Activated CD8-positive, alpha-beta memory T cell treated with anti-CD3 and anti-CD28 coated beads for 1 hour (primary cell): ENCODE measurements at regions not wholly inside any gene's neighbourhood (a gene's known extent, or its start where the extent isn't known, plus 50 kb on each side); places are given as distances from the start of the nearest gene placed in this dataset.
"Not testable (repeated sequence)": the region's sequence is repeated elsewhere in the genome, so short reads cannot be mapped to it uniquely, and the experiment has no call there.

Experiments
- DNase-seq, 2 donors: peaks; one replicate each; pipeline ENCODE4 v3.0.0-alpha.2; 2020; ENCODE audit warnings: low read depth in 1 of 2; ENCODE audit errors: extremely low read depth in 1 of 2

GRCh38 chr2:36168115-36168514, 187.5 kb upstream of the CRIM1 start:
- no peak for DNase-seq

DNA sequence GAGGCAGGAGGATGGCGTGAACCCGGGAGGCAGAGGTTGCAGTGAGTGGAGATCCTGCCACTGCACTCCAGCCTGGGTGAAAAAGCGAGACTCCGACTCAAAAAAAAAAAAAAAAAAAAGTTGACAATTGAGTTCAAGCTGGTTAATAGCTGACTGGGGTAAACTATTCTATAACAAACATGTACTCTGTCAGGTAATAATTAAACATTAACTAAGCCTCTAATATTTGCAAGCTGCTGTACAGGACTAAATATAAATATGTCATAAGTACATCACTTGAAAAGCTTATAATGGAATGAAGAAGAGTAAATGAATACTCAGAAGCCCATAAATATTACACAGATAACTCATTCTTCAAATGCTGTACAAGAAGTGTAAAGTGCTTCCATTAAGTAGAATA, 190.4 kb upstream of the CRIM1 start:
- DNase-seq = no peak

GRCh38 chr2:36163520-36164254, 191.9 kb upstream of the CRIM1 start:
- no peak for DNase-seq

GRCh38 chr2:36157093-36157492, 198.5 kb upstream of the CRIM1 start:
- DNase-seq = not testable (repeated sequence)

- no peak for DNase-seq
Measured at GRCh38 chr2:36147670-36148390, 207.7 kb upstream of the CRIM1 start.

DNA sequence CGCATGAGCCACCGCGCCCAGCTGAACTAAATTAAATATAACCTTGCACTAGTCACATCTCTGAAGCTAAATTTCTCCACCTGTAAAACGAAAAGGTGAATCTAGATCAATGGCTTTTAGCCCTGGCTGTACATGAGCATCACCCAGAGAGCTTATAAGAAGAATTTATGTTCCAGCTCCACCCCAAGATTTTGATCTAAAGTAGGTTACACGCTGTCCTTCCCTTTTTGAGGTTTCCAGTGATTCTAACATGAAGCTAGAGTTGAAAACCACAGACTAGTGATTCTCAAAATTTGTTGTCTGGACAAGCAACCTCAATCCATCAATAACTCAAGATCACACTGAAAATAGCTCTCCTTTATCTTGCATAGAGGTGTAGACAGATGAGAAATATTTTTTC, 208.8 kb upstream of the CRIM1 start:
- DNase-seq = no peak

- DNase-seq = no peak
Measured at GRCh38 chr2:36140391-36140790, 215.2 kb upstream of the CRIM1 start.

GRCh38 chr2:36137612-36138011, 218.0 kb upstream of the CRIM1 start:
- no peak for DNase-seq

DNA sequence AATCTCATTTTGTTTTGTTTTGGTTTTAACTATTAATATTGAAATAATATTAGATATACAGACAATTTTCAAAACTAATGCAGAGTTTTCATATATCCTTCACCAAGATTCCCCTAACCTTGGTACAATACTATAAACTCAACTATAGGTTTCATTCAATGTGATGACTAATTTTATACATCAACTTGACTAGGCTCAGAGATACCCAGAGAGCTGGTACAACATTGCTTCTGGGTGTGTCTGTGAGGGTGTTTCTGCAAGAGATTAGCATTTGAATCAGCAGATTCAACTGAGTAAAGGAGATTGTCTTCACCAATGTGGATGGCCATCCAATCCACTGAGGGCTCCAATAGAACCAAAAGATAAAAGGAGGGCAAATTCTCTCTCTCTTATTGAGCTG, 221.3 kb upstream of the CRIM1 start:
- no peak for DNase-seq

GRCh38 chr2:36128359-36128758, 227.2 kb upstream of the CRIM1 start:
- DNase-seq = no peak

- DNase-seq = no peak
Measured at GRCh38 chr2:36125702-36126101, 229.9 kb upstream of the CRIM1 start.

GRCh38 chr2:36123995-36124394, 231.6 kb upstream of the CRIM1 start:
- DNase-seq = no peak

DNA sequence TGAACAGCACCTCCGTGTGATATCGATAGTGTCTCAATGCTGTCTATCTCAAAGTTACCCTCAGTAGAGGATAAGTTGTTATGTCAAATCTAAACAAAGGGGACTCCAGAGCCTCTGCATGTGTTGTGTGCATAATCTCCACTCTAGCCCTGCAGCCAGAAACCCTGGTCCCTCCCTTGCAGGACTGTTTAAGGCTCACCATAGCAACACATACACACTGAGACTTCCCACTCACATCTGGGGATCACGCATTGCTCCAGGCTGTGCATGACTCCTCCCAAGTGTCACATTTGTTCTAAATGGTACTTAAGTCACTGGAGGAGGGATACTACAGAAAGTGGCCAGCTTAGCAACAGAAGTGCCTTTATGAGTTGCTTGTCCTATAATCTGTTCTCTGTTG, 258.6 kb upstream of the CRIM1 start:
- DNase-seq = no peak

DNA sequence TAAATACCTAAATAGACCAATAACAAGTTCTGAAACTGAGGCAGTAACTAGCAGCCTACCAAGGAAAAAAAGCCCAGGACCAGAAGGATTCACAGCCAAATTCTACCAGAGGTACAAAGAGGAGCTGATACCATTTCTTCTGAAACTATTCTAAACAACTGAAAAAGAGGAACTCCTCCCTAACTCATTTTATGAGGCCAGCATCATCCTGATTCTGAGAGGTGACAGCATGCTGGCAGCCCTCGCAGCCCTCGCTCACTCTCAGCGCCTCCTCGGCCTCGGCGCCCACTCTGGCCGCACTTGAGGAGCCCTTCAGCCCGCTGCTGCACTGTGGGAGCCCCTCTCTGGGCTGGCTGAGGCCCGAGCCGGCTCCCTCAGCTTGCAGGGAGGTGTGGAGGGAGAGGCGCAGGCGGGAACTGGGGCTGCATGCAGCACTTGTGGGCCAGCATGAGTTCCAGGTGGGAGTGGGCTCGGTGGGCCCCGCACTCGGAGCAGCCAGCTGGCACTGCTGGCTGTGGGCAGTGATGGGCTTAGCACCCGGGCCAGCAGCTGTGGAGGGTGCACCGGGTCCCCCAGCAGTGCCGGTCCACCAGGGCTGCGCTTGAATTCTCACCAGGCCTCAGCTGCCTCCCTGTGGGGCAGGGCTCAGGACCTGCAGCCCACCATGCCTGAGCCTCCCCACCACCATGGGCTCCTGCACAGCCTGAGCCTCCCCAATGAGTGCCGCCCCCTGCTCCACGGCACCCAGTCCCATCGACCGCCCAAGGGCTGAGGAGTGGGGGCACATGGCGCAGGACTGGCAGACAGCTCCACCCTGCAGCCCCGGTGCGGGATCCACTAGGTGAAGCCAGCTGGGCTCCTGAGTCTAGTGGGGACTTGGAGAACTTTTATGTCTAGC, 263.5 kb upstream of the CRIM1 start:
- not testable (repeated sequence) for DNase-seq

DNA sequence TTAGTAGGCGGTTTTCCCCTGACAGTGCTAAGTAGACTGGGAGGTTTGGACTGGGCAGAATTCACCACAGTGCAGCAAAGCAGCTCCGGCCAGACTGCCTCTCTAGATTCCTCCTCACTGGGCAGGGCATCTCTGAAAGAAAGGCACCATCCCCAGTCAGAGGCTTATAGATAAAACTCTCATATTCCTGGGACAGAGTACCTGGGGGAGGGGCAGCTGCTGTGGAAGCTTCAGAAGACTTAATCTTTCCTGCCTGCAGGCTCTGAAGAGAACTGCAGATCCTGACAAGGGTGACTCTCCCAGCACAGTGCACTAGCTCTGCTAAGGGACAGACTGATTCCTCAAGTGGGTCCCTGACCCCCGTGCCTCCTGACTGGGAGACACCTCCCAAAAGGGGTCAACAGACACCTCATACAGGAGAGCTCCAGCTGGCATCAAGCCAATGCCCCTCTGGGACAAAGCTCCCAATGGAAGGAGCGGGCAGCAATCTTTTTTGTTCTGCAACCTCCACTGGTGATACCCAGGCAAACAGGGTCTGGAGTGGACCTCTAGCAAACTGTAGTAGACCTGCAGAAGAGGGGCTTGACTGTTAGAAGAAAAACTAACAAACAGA, 266.8 kb upstream of the CRIM1 start:
- no peak for DNase-seq

- DNase-seq = no peak
Measured at GRCh38 chr2:36087344-36087743, 268.2 kb upstream of the CRIM1 start.

GRCh38 chr2:36079793-36080192, 275.8 kb upstream of the CRIM1 start:
- no peak for DNase-seq

GRCh38 chr2:36074008-36074407, 281.6 kb upstream of the CRIM1 start:
- DNase-seq = no peak

GRCh38 chr2:36071698-36072097, 283.9 kb upstream of the CRIM1 start:
- DNase-seq = no peak

GRCh38 chr2:36069074-36069473, 286.5 kb upstream of the CRIM1 start:
- DNase-seq = no peak

- DNase-seq = no peak
Measured at GRCh38 chr2:36068086-36068485, 287.5 kb upstream of the CRIM1 start.
